ENCODE measurements at regions not wholly inside any gene's neighbourhood (a gene's known extent, or its start where the extent isn't known, plus 50 kb on each side); places are given as distances from the start of the nearest gene placed in this dataset.

GRCh38 chr18:40075616-40076015 is 1879.4 kb upstream of the PIK3C3 start:
- Mint-ChIP-seq H3K4me1 (ENCODE audit: low read depth in 2 of 2) (no peaks in the 10 kb centered on the region), H3K27me3 (no peaks in the 10 kb centered on the region), H3K27ac (no peak overlapping the region), H3K4me3 (no peak overlapping the region), H3K36me3 (ENCODE audit: insufficient read depth) (no peaks in the 10 kb centered on the region), H3K9me3 (peaks cover 6 to 17% of the 10 kb centered on the region in 2 donors)
- no peak for ATAC-seq (replicated peaks)
- DNase-seq = no peak

GRCh38 chr18:40072761-40073160 is 1882.3 kb upstream of the PIK3C3 start:
- no peaks in the 10 kb centered on the region for H3K4me1 Mint-ChIP-seq (ENCODE audit: low read depth in 2 of 2)
- H3K27ac Mint-ChIP-seq = no peak overlapping the region
- H3K4me3 Mint-ChIP-seq = no peak overlapping the region
- no peaks in the 10 kb centered on the region for H3K36me3 Mint-ChIP-seq (ENCODE audit: insufficient read depth)
- H3K9me3 Mint-ChIP-seq = peaks cover 10 to 24% of the 10 kb centered on the region in 2 donors
- DNase-seq = no peak
- ATAC-seq (replicated peaks) = no peak
- no peaks in the 10 kb centered on the region for H3K27me3 Mint-ChIP-seq

GRCh38 chr18:40066368-40066767 is 1888.7 kb upstream of the PIK3C3 start:
- Mint-ChIP-seq H3K27ac (no peak overlapping the region), H3K9me3 (peaks cover 17 to 37% of the 10 kb centered on the region in 2 donors), H3K4me3 (no peak overlapping the region), H3K27me3 (no peaks in the 10 kb centered on the region), H3K4me1 (ENCODE audit: low read depth in 2 of 2) (no peaks in the 10 kb centered on the region), H3K36me3 (ENCODE audit: insufficient read depth) (no peaks in the 10 kb centered on the region)
- ATAC-seq (replicated peaks) (no peak), DNase-seq (no peak)

GRCh38 chr18:40063488-40063887 is 1891.5 kb upstream of the PIK3C3 start:
- no peak overlapping the region for H3K4me3 Mint-ChIP-seq
- H3K9me3 Mint-ChIP-seq = peaks cover 12 to 29% of the 10 kb centered on the region in 2 donors
- no peaks in the 10 kb centered on the region for H3K4me1 Mint-ChIP-seq (ENCODE audit: low read depth in 2 of 2)
- no peak for DNase-seq
- H3K36me3 Mint-ChIP-seq (ENCODE audit: insufficient read depth) = no peaks in the 10 kb centered on the region
- no peak for ATAC-seq (replicated peaks)
- H3K27ac Mint-ChIP-seq = no peak overlapping the region
- no peaks in the 10 kb centered on the region for H3K27me3 Mint-ChIP-seq

GRCh38 chr18:40061086-40061485 is 1893.9 kb upstream of the PIK3C3 start:
- H3K4me3 Mint-ChIP-seq = no peak overlapping the region
- no peak for DNase-seq
- no peaks in the 10 kb centered on the region for H3K27me3 Mint-ChIP-seq
- H3K27ac Mint-ChIP-seq = no peak overlapping the region
- no peaks in the 10 kb centered on the region for H3K4me1 Mint-ChIP-seq (ENCODE audit: low read depth in 2 of 2)
- no peak for ATAC-seq (replicated peaks)
- H3K9me3 Mint-ChIP-seq = peaks cover 13 to 20% of the 10 kb centered on the region in 2 donors
- H3K36me3 Mint-ChIP-seq (ENCODE audit: insufficient read depth) = no peaks in the 10 kb centered on the region

GRCh38 chr18:40060562-40060961 is 1894.5 kb upstream of the PIK3C3 start:
- ATAC-seq (replicated peaks) (no peak), DNase-seq (no peak)
- no peak overlapping the region for H3K27ac Mint-ChIP-seq
- no peaks in the 10 kb centered on the region for H3K36me3 Mint-ChIP-seq (ENCODE audit: insufficient read depth)
- peaks cover 10 to 15% of the 10 kb centered on the region in 2 donors for H3K9me3 Mint-ChIP-seq
- H3K4me1 Mint-ChIP-seq (ENCODE audit: low read depth in 2 of 2) = no peaks in the 10 kb centered on the region
- no peaks in the 10 kb centered on the region for H3K27me3 Mint-ChIP-seq
- no peak overlapping the region for H3K4me3 Mint-ChIP-seq

- Mint-ChIP-seq H3K9me3 (peaks cover 6 to 7% of the 10 kb centered on the region in 2 donors), H3K36me3 (ENCODE audit: insufficient read depth) (no peaks in the 10 kb centered on the region), H3K27ac (no peak overlapping the region), H3K27me3 (no peaks in the 10 kb centered on the region), H3K4me3 (no peak overlapping the region), H3K4me1 (ENCODE audit: low read depth in 2 of 2) (no peaks in the 10 kb centered on the region)
- DNase-seq (no peak), ATAC-seq (replicated peaks) (no peak)
Measured at GRCh38 chr18:40058811-40059570, 1896.0 kb upstream of the PIK3C3 start.

- H3K4me1 Mint-ChIP-seq (ENCODE audit: low read depth in 2 of 2) = no peaks in the 10 kb centered on the region
- H3K36me3 Mint-ChIP-seq (ENCODE audit: insufficient read depth) = no peaks in the 10 kb centered on the region
- DNase-seq (no peak), ATAC-seq (replicated peaks) (no peak)
- H3K27me3 Mint-ChIP-seq = no peaks in the 10 kb centered on the region
- H3K27ac Mint-ChIP-seq = no peak overlapping the region
- H3K4me3 Mint-ChIP-seq = no peak overlapping the region
- H3K9me3 Mint-ChIP-seq = peaks cover 3 to 5% of the 10 kb centered on the region in 2 donors
Measured at GRCh38 chr18:40056079-40056692, 1898.8 kb upstream of the PIK3C3 start.

- ATAC-seq (replicated peaks) (no peak), DNase-seq (no peak)
- Mint-ChIP-seq H3K9me3 (peaks cover 6% of the 10 kb centered on the region in 2 donors), H3K4me1 (ENCODE audit: low read depth in 2 of 2) (no peaks in the 10 kb centered on the region), H3K4me3 (no peak overlapping the region), H3K27me3 (no peaks in the 10 kb centered on the region), H3K36me3 (ENCODE audit: insufficient read depth) (no peaks in the 10 kb centered on the region), H3K27ac (no peak overlapping the region)
Measured at GRCh38 chr18:40055262-40055661, 1899.8 kb upstream of the PIK3C3 start.

GRCh38 chr18:40049716-40050115 is 1905.3 kb upstream of the PIK3C3 start:
- no peaks in the 10 kb centered on the region for H3K4me1 Mint-ChIP-seq (ENCODE audit: low read depth in 2 of 2)
- no peaks in the 10 kb centered on the region for H3K36me3 Mint-ChIP-seq (ENCODE audit: insufficient read depth)
- H3K27me3 Mint-ChIP-seq = no peaks in the 10 kb centered on the region
- DNase-seq (no peak), ATAC-seq (replicated peaks) (no peak)
- no peak overlapping the region for H3K4me3 Mint-ChIP-seq
- H3K27ac Mint-ChIP-seq = no peak overlapping the region
- peaks cover 21 to 24% of the 10 kb centered on the region in 2 donors for H3K9me3 Mint-ChIP-seq

- Mint-ChIP-seq H3K9me3 (peaks cover 21 to 24% of the 10 kb centered on the region in 2 donors), H3K4me3 (no peak overlapping the region), H3K27ac (no peak overlapping the region), H3K36me3 (ENCODE audit: insufficient read depth) (no peaks in the 10 kb centered on the region), H3K4me1 (ENCODE audit: low read depth in 2 of 2) (no peaks in the 10 kb centered on the region), H3K27me3 (no peaks in the 10 kb centered on the region)
- no peak for ATAC-seq (replicated peaks)
- DNase-seq = no peak
Measured at GRCh38 chr18:40048886-40049650, 1906.0 kb upstream of the PIK3C3 start.

GRCh38 chr18:40048253-40048652 is 1906.8 kb upstream of the PIK3C3 start:
- DNase-seq = no peak
- H3K4me1 Mint-ChIP-seq (ENCODE audit: low read depth in 2 of 2) = no peaks in the 10 kb centered on the region
- H3K27ac Mint-ChIP-seq = no peak overlapping the region
- no peak for ATAC-seq (replicated peaks)
- H3K27me3 Mint-ChIP-seq = no peaks in the 10 kb centered on the region
- H3K9me3 Mint-ChIP-seq = peaks cover 21 to 28% of the 10 kb centered on the region in 2 donors
- no peaks in the 10 kb centered on the region for H3K36me3 Mint-ChIP-seq (ENCODE audit: insufficient read depth)
- H3K4me3 Mint-ChIP-seq = no peak overlapping the region

GRCh38 chr18:40046596-40046995 is 1908.4 kb upstream of the PIK3C3 start:
- no peaks in the 10 kb centered on the region for H3K4me1 Mint-ChIP-seq (ENCODE audit: low read depth in 2 of 2)
- DNase-seq = no peak
- H3K36me3 Mint-ChIP-seq (ENCODE audit: insufficient read depth) = no peaks in the 10 kb centered on the region
- H3K27me3 Mint-ChIP-seq = no peaks in the 10 kb centered on the region
- no peak overlapping the region for H3K27ac Mint-ChIP-seq
- no peak overlapping the region for H3K4me3 Mint-ChIP-seq
- no peak for ATAC-seq (replicated peaks)
- peaks cover 21 to 26% of the 10 kb centered on the region in 2 donors for H3K9me3 Mint-ChIP-seq

- Mint-ChIP-seq H3K36me3 (ENCODE audit: insufficient read depth) (no peaks in the 10 kb centered on the region), H3K4me1 (ENCODE audit: low read depth in 2 of 2) (no peaks in the 10 kb centered on the region), H3K9me3 (peaks cover 17 to 23% of the 10 kb centered on the region in 2 donors), H3K27me3 (no peaks in the 10 kb centered on the region), H3K27ac (no peak overlapping the region), H3K4me3 (no peak overlapping the region)
- no peak for DNase-seq
- no peak for ATAC-seq (replicated peaks)
Measured at GRCh38 chr18:40041951-40042350, 1913.1 kb upstream of the PIK3C3 start.
